ENCODE measurements at regions not wholly inside any gene's neighbourhood (a gene's known extent, or its start where the extent isn't known, plus 50 kb on each side); places are given as distances from the start of the nearest gene placed in this dataset.

DNA sequence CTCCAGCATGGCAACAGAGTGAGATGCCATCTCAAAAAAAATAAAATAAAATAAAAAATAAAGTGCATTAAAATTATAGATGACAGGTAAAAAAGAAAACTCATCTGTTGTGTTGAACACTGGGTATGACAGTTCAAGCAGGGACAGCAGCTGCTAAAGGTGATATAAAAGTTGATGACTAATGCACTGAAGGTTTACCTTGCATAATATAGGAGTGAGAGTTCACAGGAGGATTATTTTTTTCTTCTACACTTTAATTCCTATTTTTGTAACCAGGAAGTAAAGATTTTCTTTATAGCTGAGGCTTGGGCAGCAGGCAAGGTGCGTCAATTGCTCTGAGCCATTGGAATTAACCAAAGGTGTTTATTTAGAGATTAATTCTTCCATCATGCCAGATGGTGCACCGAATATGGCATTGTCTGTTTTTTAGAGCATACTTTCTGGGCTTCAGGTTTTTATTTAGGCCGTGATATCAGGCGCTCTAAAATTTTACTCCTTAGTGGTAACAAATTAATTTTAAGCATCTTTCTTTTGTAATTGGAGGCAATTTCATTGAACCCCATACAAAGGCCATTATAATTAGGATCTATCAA lies 337.0 kb upstream of the SLC10A2 start:
- DNase-seq (ENCODE audit: low spot score in 2 of 2), result no peak

DNA sequence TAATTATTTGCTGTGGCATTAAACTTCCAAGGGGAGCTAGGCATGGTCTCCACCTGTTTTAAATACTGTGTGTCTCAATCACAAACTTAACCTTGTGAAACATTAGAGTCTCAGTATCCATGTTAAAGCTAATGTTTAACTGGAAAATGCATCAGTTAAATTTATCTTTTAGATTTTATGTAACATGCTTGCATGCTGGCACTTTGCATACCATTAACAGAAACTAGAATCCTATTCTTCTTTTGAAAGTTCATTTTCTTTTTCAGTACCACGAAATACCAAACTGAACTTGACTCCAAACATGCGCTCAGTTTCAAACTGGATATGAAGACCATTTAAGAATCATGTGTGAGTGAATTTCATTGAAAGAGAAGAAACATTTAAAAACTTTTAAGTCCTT lies 328.9 kb upstream of the SLC10A2 start:
- no peak for TF ChIP-seq CTCF (IDR thresholded peaks at IDR 0.05)
- no peak for TF ChIP-seq POLR2A (IDR thresholded peaks at IDR 0.05)
- no peak overlapping the region for H3K4me3 ChIP-seq (ENCODE audit: low read depth, poor library complexity, severe bottlenecking)
- intact Hi-C loops (cut with DNase I; ENCODE audit: low total_unique reads), result no loop called here
- 80 to 84% methylated on average over 2 of the region's 2 CpGs for WGBS, 2 donors
- DNase-seq (ENCODE audit: low spot score in 2 of 2), result no peak

More for the DNA sequence above, 337.0 kb upstream of the SLC10A2 start:
- no peak for TF ChIP-seq POLR2A (IDR thresholded peaks at IDR 0.05)
- no peak for TF ChIP-seq CTCF (IDR thresholded peaks at IDR 0.05)
- no peak overlapping the region for H3K4me3 ChIP-seq (ENCODE audit: low read depth, poor library complexity, severe bottlenecking)
- intact Hi-C loops (cut with DNase I; ENCODE audit: low total_unique reads), result no loop called here
- 65 to 78% methylated on average over 4 of the region's 4 CpGs for WGBS, 2 donors

DNA sequence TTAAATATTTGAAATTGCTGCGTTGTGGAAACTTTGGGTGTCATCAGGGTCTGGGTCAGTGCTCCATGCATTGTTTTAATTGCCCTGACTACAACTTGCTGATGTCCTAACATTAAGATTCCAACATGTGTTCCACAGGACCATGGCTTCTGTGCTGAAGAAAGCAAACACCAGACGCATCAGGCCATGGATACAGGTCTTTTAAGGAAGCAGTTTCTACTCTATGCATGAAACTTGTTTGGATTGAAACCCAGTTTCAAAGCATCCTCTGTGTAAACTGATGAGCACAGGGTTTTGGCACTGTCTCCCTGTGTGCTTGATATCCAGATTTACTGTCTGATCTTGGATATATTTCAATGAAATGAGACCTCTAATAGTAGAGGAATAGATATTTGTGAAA lies 328.4 kb upstream of the SLC10A2 start:
- WGBS, 2 donors, result 81 to 83% methylated on average over 2 of the region's 2 CpGs
- H3K4me3 ChIP-seq (ENCODE audit: low read depth, poor library complexity, severe bottlenecking), result no peak overlapping the region
- TF ChIP-seq POLR2A (IDR thresholded peaks at IDR 0.05), result no peak
- TF ChIP-seq CTCF (IDR thresholded peaks at IDR 0.05), result no peak
- intact Hi-C loops (cut with DNase I; ENCODE audit: low total_unique reads), result no loop called here
- DNase-seq (ENCODE audit: low spot score in 2 of 2), result no peak

- WGBS, 2 donors, result 75 to 79% methylated on average over 3 of the region's 3 CpGs
- no peak for DNase-seq (ENCODE audit: low spot score in 2 of 2)
- H3K4me3 ChIP-seq (ENCODE audit: low read depth, poor library complexity, severe bottlenecking), result no peak overlapping the region
- TF ChIP-seq CTCF (IDR thresholded peaks at IDR 0.05) (no peak), POLR2A (IDR thresholded peaks at IDR 0.05) (no peak)
- intact Hi-C loops (cut with DNase I; ENCODE audit: low total_unique reads), result no loop called here
Measured at GRCh38 chr13:103391936-103392335, 325.7 kb upstream of the SLC10A2 start.

DNA sequence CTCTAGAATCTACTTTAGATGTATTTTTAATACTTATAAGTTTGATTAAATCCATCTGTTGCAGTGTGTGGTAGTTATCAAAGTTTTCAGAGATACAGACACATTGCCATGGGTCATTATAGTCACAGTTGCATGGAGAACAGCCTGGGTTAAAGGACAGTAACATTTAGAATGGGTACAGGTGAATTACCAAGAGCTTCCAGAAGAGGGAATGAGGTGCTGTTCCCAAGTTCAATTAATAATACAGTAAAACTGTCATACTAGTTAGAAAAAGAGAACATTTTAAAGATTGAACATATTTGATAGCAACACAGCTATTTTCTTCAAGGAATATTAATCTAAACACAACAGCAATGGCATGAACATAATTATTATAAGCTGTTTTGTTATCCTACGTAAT lies 322.6 kb upstream of the SLC10A2 start:
- intact Hi-C loops (cut with DNase I; ENCODE audit: low total_unique reads), result no loop called here
- 75 to 76% methylated on average over 1 of the region's 1 CpG for WGBS, 2 donors
- H3K4me3 ChIP-seq (ENCODE audit: low read depth, poor library complexity, severe bottlenecking), result no peak overlapping the region
- no peak for TF ChIP-seq POLR2A (IDR thresholded peaks at IDR 0.05)
- TF ChIP-seq CTCF (IDR thresholded peaks at IDR 0.05), result no peak
- DNase-seq (ENCODE audit: low spot score in 2 of 2), result no peak

DNA sequence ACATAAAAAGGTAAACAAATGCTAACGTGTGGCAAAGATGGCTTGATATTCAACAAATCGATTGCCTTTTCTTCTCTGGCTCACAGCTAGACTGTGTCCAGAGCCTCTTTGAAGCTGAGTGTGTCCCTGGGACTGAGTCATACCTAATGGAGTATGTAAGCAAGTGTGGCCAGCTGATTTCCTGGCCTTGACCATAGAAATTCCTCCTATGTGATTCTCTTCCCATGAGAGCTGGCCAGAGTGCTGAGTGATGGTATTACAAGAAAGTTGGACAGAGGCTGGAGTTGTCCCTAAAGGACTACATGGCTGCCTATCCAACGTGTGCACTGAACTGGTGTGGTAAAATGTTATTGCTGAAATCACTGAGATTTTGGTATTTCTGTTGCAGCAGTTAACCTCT lies 320.1 kb upstream of the SLC10A2 start:
- WGBS, 2 donors, result 69 to 73% methylated on average over 3 of the region's 3 CpGs
- no peak overlapping the region for H3K4me3 ChIP-seq (ENCODE audit: low read depth, poor library complexity, severe bottlenecking)
- intact Hi-C loops (cut with DNase I; ENCODE audit: low total_unique reads), result no loop called here
- TF ChIP-seq POLR2A (IDR thresholded peaks at IDR 0.05) (no peak), CTCF (IDR thresholded peaks at IDR 0.05) (no peak)
- DNase-seq (ENCODE audit: low spot score in 2 of 2), result no peak

Measured in lower leg skin (tissue), 4 donors.